ENCODE measurements at regions not wholly inside any gene's neighbourhood (a gene's known extent, or its start where the extent isn't known, plus 50 kb on each side); places are given as distances from the start of the nearest gene placed in this dataset.
A peak's percentile ranks its signal among the peaks of the same experiment; 100 is the strongest.

DNA sequence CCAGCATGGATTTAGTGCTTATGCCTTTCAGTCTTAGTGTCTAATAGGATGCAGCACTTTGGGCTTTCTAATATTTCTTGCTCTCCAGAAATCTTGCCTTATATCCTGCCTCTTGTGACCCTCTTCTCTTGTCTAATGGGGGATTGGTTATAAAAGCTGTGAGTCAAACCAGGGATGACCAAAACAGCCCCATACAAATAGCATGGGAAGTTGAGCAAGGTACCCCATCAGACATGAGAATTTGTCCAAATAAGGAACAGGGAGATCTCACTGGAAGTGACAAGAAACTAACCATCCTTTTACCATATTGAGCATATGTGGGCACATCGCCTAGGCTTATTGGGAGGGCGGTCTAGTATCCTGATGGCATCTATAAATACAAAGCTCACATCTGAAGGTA lies 78.8 kb upstream of the BZW1 start:
- H3K9me3 ChIP-seq (ENCODE audit: control insufficient read depth in 4 of 4, insufficient read depth in 3 of 4, low read length in 3 of 4): no peaks in the 10 kb centered on the region
- TF ChIP-seq, protein P1, sequence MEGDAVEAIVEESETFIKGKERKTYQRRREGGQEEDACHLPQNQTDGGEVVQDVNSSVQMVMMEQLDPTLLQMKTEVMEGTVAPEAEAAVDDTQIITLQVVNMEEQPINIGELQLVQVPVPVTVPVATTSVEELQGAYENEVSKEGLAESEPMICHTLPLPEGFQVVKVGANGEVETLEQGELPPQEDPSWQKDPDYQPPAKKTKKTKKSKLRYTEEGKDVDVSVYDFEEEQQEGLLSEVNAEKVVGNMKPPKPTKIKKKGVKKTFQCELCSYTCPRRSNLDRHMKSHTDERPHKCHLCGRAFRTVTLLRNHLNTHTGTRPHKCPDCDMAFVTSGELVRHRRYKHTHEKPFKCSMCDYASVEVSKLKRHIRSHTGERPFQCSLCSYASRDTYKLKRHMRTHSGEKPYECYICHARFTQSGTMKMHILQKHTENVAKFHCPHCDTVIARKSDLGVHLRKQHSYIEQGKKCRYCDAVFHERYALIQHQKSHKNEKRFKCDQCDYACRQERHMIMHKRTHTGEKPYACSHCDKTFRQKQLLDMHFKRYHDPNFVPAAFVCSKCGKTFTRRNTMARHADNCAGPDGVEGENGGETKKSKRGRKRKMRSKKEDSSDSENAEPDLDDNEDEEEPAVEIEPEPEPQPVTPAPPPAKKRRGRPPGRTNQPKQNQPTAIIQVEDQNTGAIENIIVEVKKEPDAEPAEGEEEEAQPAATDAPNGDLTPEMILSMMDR (IDR thresholded peaks at IDR 0.05; ENCODE audit: control extremely low read depth, extremely low read depth): no peak
- no peak for ATAC-seq (ENCODE audit: insufficient read depth, low FRiP score)
- H3K9ac ChIP-seq (ENCODE audit: insufficient read depth in 1 of 2, low read length in 2 of 2): no peak overlapping the region
- no peak overlapping the region for H3K27ac ChIP-seq (ENCODE audit: low read depth in 1 of 2, low read length in 1 of 2)
- 96 to 100% methylated on average over 2 of the region's 2 CpGs for WGBS, 2 donors
- peaks cover 0 to 40% (median 13%) of the 10 kb centered on the region in 5 donors for H3K4me1 ChIP-seq (ENCODE audit: control insufficient read depth in 5 of 5, insufficient read depth in 5 of 5, low read length in 5 of 5)
- no peaks in the 10 kb centered on the region for H3K36me3 ChIP-seq (ENCODE audit: control insufficient read depth in 4 of 4, insufficient read depth in 4 of 4, low read length in 4 of 4)
- no peak overlapping the region for H3K4me3 ChIP-seq
- DNase-seq: no peak
- H3K27me3 ChIP-seq (ENCODE audit: control insufficient read depth in 3 of 3, insufficient read depth in 3 of 3, low read length in 2 of 3): no peaks in the 10 kb centered on the region

DNA sequence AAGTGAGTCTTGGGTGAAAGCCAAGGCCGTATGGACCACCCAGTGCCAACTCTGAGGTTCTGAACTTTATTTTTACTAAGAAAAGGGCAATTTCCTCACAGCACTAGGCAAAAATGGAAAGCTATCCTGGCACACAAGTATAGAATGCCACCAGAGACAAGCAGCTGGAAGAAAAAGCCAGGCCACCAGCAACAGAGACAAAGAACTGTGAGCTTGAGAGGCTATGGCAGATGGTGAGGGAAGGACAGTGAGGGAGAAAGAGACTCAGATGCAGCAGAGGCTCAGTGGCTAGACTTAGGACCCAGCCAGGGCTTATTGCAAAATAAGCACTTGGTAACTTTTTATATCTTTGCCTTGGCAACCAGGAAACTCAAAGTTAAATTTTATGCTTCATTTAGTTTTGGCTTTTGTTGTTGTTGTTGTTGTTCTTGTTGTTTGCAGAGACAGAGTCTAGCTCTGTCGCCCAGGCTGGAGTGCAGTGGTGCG lies 78.0 kb upstream of the BZW1 start:
- Histone ChIP-seq H3K27ac (ENCODE audit: low read depth in 1 of 2, low read length in 1 of 2) (no peak overlapping the region), H3K36me3 (ENCODE audit: control insufficient read depth in 4 of 4, insufficient read depth in 4 of 4, low read length in 4 of 4) (no peaks in the 10 kb centered on the region), H3K4me1 (ENCODE audit: control insufficient read depth in 5 of 5, insufficient read depth in 5 of 5, low read length in 5 of 5) (peaks cover 1 to 32% (median 7%) of the 10 kb centered on the region in 5 donors), H3K27me3 (ENCODE audit: control insufficient read depth in 3 of 3, insufficient read depth in 3 of 3, low read length in 2 of 3) (no peaks in the 10 kb centered on the region), H3K9me3 (ENCODE audit: control insufficient read depth in 4 of 4, insufficient read depth in 3 of 4, low read length in 3 of 4) (no peaks in the 10 kb centered on the region), H3K9ac (ENCODE audit: insufficient read depth in 1 of 2, low read length in 2 of 2) (no peak overlapping the region), H3K4me3 (no peak overlapping the region)
- TF ChIP-seq, protein P1 (IDR thresholded peaks at IDR 0.05; ENCODE audit: control extremely low read depth, extremely low read depth): no peak
- WGBS, 2 donors: 75 to 88% methylated on average over 3 of the region's 3 CpGs
- no peak for ATAC-seq (ENCODE audit: insufficient read depth, low FRiP score)
- peak in 1 of 3 donors; percentile 11 for DNase-seq

DNA sequence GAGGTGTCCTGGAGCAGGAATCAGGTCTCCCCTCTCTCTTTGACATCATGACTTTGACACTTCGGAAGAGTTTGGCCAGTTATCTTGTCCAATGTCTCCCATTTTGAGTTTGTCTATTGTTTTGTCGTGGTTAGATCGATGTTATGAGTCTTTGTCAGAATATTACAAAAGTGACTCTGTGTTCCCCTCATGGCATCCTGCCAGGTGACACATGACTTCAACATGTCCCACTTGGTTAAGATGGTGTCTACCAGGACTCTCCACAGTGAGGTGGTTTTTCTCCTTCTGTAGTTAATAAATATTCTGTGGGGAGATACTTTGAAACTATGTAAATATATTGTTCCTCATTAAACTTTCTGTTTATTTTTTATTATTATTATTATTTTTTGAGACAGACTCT lies 76.6 kb upstream of the BZW1 start:
- ATAC-seq (ENCODE audit: insufficient read depth, low FRiP score): no peak

More for the DNA sequence above, 76.6 kb upstream of the BZW1 start:
- Histone ChIP-seq H3K4me1 (ENCODE audit: control insufficient read depth in 5 of 5, insufficient read depth in 5 of 5, low read length in 5 of 5) (peaks cover 0 to 23% (median 7%) of the 10 kb centered on the region in 5 donors), H3K9me3 (ENCODE audit: control insufficient read depth in 4 of 4, insufficient read depth in 3 of 4, low read length in 3 of 4) (no peaks in the 10 kb centered on the region), H3K4me3 (no peak overlapping the region), H3K27ac (ENCODE audit: low read depth in 1 of 2, low read length in 1 of 2) (no peak overlapping the region), H3K9ac (ENCODE audit: insufficient read depth in 1 of 2, low read length in 2 of 2) (no peak overlapping the region), H3K27me3 (ENCODE audit: control insufficient read depth in 3 of 3, insufficient read depth in 3 of 3, low read length in 2 of 3) (no peaks in the 10 kb centered on the region), H3K36me3 (ENCODE audit: control insufficient read depth in 4 of 4, insufficient read depth in 4 of 4, low read length in 4 of 4) (no peaks in the 10 kb centered on the region)
- no peak for DNase-seq
- WGBS, 2 donors: 84 to 91% methylated on average over 3 of the region's 3 CpGs
- TF ChIP-seq, protein P1 (IDR thresholded peaks at IDR 0.05; ENCODE audit: control extremely low read depth, extremely low read depth): no peak

Measured in lung (tissue), 11 donors.